ENCODE measurements at regions not wholly inside any gene's neighbourhood (a gene's known extent, or its start where the extent isn't known, plus 50 kb on each side); places are given as distances from the start of the nearest gene placed in this dataset.

- no peak overlapping the region for H2AFZ ChIP-seq (ENCODE audit: low read depth)
- H4K20me1 ChIP-seq (ENCODE audit: insufficient read depth), result no peaks in the 10 kb centered on the region
- H3K4me3 ChIP-seq (ENCODE audit: low read depth in 2 of 2, low read length in 1 of 2), result no peak overlapping the region
- H3K27me3 ChIP-seq (ENCODE audit: insufficient read depth), result no peaks in the 10 kb centered on the region
- ChIA-PET CTCF (interaction anchor here (2.0 kb wide), 1 partner anchor 597 kb away, joined by 4 read pairs; no protein-coding TSS in a partner anchor), POLR2A (no interaction called here)
- no peaks in the 10 kb centered on the region for H3K36me3 ChIP-seq (replicated peaks in 1 of 2; ENCODE audit: control insufficient read depth in 1 of 2, insufficient read depth in 2 of 2, low read length in 1 of 2)
- WGBS (ENCODE audit: low lambda C conversion rate), result 66% methylated on average over 4 of the region's 4 CpGs
- TF ChIP-seq JUND (IDR thresholded peaks at IDR 0.05), result no peak
- no peaks in the 10 kb centered on the region for H3F3A ChIP-seq (replicated peaks; ENCODE audit: insufficient read depth)
- no peak overlapping the region for H3K9ac ChIP-seq
- no peak overlapping the region for H3K27ac ChIP-seq (ENCODE audit: low read depth in 2 of 2, low read length in 1 of 2)
- H3K79me2 ChIP-seq (ENCODE audit: insufficient read depth), result no peaks in the 10 kb centered on the region
- no peak overlapping the region for H3K4me2 ChIP-seq
- no peak for DNase-seq
- H3K9me3 ChIP-seq, result no peaks in the 10 kb centered on the region
- H3K9me2 ChIP-seq, result no peaks in the 10 kb centered on the region
- no peaks in the 10 kb centered on the region for H3K4me1 ChIP-seq (ENCODE audit: control insufficient read depth in 1 of 2, insufficient read depth in 2 of 2, low read depth in 1 of 2, low read length in 1 of 2)
Measured at GRCh38 chr2:148586522-148587128, 57.9 kb upstream of the EPC2 start.

GRCh38 chr2:148590612-148591011 is 53.9 kb upstream of the EPC2 start:
- Histone ChIP-seq H3K4me1 (ENCODE audit: control insufficient read depth in 1 of 2, insufficient read depth in 2 of 2, low read depth in 1 of 2, low read length in 1 of 2) (no peaks in the 10 kb centered on the region), H3F3A (replicated peaks; ENCODE audit: insufficient read depth) (no peaks in the 10 kb centered on the region), H3K4me3 (ENCODE audit: low read depth in 2 of 2, low read length in 1 of 2) (no peak overlapping the region), H3K27ac (ENCODE audit: low read depth in 2 of 2, low read length in 1 of 2) (no peak overlapping the region), H3K9ac (no peak overlapping the region), H2AFZ (ENCODE audit: low read depth) (no peak overlapping the region), H3K9me2 (no peaks in the 10 kb centered on the region), H3K4me2 (no peak overlapping the region), H3K36me3 (replicated peaks in 1 of 2; ENCODE audit: control insufficient read depth in 1 of 2, insufficient read depth in 2 of 2, low read length in 1 of 2) (no peaks in the 10 kb centered on the region), H3K27me3 (ENCODE audit: insufficient read depth) (no peaks in the 10 kb centered on the region), H3K79me2 (ENCODE audit: insufficient read depth) (no peaks in the 10 kb centered on the region), H4K20me1 (ENCODE audit: insufficient read depth) (no peaks in the 10 kb centered on the region), H3K9me3 (no peaks in the 10 kb centered on the region)
- ChIA-PET CTCF (no interaction called here), POLR2A (no interaction called here)
- no peak for DNase-seq
- TF ChIP-seq CHD2 (IDR thresholded peaks at IDR 0.05; ENCODE audit: low read length, partially characterized antibody) (no peak), FOSL2 (IDR thresholded peaks at IDR 0.05; ENCODE audit: borderline replicate concordance, low read depth) (no peak), USF1 (IDR thresholded peaks at IDR 0.05; ENCODE audit: borderline replicate concordance, low read depth) (no peak), EP300 (IDR thresholded peaks at IDR 0.05; ENCODE audit: borderline replicate concordance in 1 of 2, low read depth in 1 of 2, low read length in 1 of 2) (no peak), NRF1 (IDR thresholded peaks at IDR 0.05; ENCODE audit: low read depth, low read length) (no peak)
- WGBS (ENCODE audit: low lambda C conversion rate), result 64% methylated on average over 2 of the region's 2 CpGs

- Histone ChIP-seq H3K27me3 (ENCODE audit: insufficient read depth) (no peaks in the 10 kb centered on the region), H3K4me1 (ENCODE audit: control insufficient read depth in 1 of 2, insufficient read depth in 2 of 2, low read depth in 1 of 2, low read length in 1 of 2) (no peaks in the 10 kb centered on the region), H3K4me3 (ENCODE audit: low read depth in 2 of 2, low read length in 1 of 2) (no peak overlapping the region), H3F3A (replicated peaks; ENCODE audit: insufficient read depth) (no peaks in the 10 kb centered on the region), H3K9me2 (no peaks in the 10 kb centered on the region), H3K27ac (ENCODE audit: low read depth in 2 of 2, low read length in 1 of 2) (no peak overlapping the region), H2AFZ (ENCODE audit: low read depth) (no peak overlapping the region), H3K79me2 (ENCODE audit: insufficient read depth) (no peaks in the 10 kb centered on the region), H3K4me2 (no peak overlapping the region), H3K36me3 (replicated peaks in 1 of 2; ENCODE audit: control insufficient read depth in 1 of 2, insufficient read depth in 2 of 2, low read length in 1 of 2) (no peaks in the 10 kb centered on the region), H3K9me3 (no peaks in the 10 kb centered on the region), H3K9ac (no peak overlapping the region), H4K20me1 (ENCODE audit: insufficient read depth) (no peaks in the 10 kb centered on the region)
- ChIA-PET CTCF (no interaction called here), POLR2A (no interaction called here)
- DNase-seq, result no peak
- 63% methylated on average over 3 of the region's 3 CpGs for WGBS (ENCODE audit: low lambda C conversion rate)
- no peak for TF ChIP-seq MXI1 (IDR thresholded peaks at IDR 0.05; ENCODE audit: low read depth, low read length)
- TF ChIP-seq NFIC (IDR thresholded peaks at IDR 0.05; ENCODE audit: borderline replicate concordance), result no peak
- TF ChIP-seq MEF2A (IDR thresholded peaks at IDR 0.05; ENCODE audit: borderline replicate concordance, low read depth), result no peak
- TF ChIP-seq USF1 (IDR thresholded peaks at IDR 0.05; ENCODE audit: borderline replicate concordance, low read depth), result no peak
- TF ChIP-seq YY1 (IDR thresholded peaks at IDR 0.05; ENCODE audit: low read depth), result no peak
- no peak for TF ChIP-seq REST (IDR thresholded peaks at IDR 0.05; ENCODE audit: low read depth, low read length)
- no peak for TF ChIP-seq PBX3 (IDR thresholded peaks at IDR 0.05)
- no peak for TF ChIP-seq FOXJ3 (CRISPR knock-in tag; IDR thresholded peaks at IDR 0.05)
- TF ChIP-seq CTCF (IDR thresholded peaks at IDR 0.05), result no peak
Measured at GRCh38 chr2:148592791-148593190, 51.8 kb upstream of the EPC2 start.
